ENCODE measurements at regions not wholly inside any gene's neighbourhood (a gene's known extent, or its start where the extent isn't known, plus 50 kb on each side); places are given as distances from the start of the nearest gene placed in this dataset.

DNA sequence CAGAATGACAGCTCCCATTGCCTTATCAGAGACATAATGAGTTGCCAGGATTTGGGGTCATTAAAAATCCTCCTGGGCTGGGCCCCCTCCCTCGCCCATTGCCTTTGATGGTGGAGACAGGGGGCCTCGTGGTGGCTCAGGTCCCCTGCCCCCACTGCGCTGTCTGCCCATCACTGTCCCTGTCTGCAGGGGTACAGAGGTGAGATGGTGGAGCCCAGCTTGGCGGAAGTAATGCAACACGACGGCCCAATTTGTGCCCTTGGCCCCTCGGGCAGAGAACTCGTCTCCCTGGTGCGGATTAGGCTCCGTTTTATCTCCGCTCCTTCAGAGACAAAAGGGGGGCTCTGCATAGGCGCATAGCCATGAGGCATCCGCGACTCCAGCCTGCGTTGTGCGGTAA, 152.4 kb upstream of the UNC5B start:
- intact Hi-C loops (cut with micrococcal nuclease; ENCODE audit: unreplicated experiment), result no loop called here
- POLR2A ChIA-PET, result no interaction called here
- TF ChIP-seq, protein P1, sequence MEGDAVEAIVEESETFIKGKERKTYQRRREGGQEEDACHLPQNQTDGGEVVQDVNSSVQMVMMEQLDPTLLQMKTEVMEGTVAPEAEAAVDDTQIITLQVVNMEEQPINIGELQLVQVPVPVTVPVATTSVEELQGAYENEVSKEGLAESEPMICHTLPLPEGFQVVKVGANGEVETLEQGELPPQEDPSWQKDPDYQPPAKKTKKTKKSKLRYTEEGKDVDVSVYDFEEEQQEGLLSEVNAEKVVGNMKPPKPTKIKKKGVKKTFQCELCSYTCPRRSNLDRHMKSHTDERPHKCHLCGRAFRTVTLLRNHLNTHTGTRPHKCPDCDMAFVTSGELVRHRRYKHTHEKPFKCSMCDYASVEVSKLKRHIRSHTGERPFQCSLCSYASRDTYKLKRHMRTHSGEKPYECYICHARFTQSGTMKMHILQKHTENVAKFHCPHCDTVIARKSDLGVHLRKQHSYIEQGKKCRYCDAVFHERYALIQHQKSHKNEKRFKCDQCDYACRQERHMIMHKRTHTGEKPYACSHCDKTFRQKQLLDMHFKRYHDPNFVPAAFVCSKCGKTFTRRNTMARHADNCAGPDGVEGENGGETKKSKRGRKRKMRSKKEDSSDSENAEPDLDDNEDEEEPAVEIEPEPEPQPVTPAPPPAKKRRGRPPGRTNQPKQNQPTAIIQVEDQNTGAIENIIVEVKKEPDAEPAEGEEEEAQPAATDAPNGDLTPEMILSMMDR (IDR thresholded peaks at IDR 0.05), result no peak
- TF ChIP-seq TCF7L2 (IDR thresholded peaks at IDR 0.05; ENCODE audit: low read depth, low read length), result no peak
- TF ChIP-seq, protein P2, sequence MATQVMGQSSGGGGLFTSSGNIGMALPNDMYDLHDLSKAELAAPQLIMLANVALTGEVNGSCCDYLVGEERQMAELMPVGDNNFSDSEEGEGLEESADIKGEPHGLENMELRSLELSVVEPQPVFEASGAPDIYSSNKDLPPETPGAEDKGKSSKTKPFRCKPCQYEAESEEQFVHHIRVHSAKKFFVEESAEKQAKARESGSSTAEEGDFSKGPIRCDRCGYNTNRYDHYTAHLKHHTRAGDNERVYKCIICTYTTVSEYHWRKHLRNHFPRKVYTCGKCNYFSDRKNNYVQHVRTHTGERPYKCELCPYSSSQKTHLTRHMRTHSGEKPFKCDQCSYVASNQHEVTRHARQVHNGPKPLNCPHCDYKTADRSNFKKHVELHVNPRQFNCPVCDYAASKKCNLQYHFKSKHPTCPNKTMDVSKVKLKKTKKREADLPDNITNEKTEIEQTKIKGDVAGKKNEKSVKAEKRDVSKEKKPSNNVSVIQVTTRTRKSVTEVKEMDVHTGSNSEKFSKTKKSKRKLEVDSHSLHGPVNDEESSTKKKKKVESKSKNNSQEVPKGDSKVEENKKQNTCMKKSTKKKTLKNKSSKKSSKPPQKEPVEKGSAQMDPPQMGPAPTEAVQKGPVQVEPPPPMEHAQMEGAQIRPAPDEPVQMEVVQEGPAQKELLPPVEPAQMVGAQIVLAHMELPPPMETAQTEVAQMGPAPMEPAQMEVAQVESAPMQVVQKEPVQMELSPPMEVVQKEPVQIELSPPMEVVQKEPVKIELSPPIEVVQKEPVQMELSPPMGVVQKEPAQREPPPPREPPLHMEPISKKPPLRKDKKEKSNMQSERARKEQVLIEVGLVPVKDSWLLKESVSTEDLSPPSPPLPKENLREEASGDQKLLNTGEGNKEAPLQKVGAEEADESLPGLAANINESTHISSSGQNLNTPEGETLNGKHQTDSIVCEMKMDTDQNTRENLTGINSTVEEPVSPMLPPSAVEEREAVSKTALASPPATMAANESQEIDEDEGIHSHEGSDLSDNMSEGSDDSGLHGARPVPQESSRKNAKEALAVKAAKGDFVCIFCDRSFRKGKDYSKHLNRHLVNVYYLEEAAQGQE (IDR thresholded peaks at IDR 0.05; ENCODE audit: insufficient read depth in 1 of 2, low read depth in 2 of 2, low read length in 1 of 2), result no peak
- no peak for TF ChIP-seq POLR2AphosphoS5 (IDR thresholded peaks at IDR 0.05; ENCODE audit: low read depth, low read length)
- TF ChIP-seq SIN3A (IDR thresholded peaks at IDR 0.05; ENCODE audit: borderline replicate concordance, insufficient read depth, low read depth, low read length), result no peak
- no peak for DNase-seq (ENCODE audit: low read depth, low spot score)
- no peaks in the 10 kb centered on the region for H3K9me3 ChIP-seq (ENCODE audit: control insufficient read depth, insufficient read depth, low read depth, low read length)
- H3K27me3 ChIP-seq (ENCODE audit: control insufficient read depth, insufficient read depth, low read length), result peaks cover 13% of the 10 kb centered on the region
- CTCF ChIA-PET, result no interaction called here
- BruUV-seq (replicated peaks), result no TSS peak
- no peaks in the 10 kb centered on the region; the same call in 1 of the 2 replicates for H3K4me1 ChIP-seq (ENCODE audit: control insufficient read depth, insufficient read depth, low read length)
- H3K36me3 ChIP-seq (ENCODE audit: control insufficient read depth, insufficient read depth, low read length), result no peaks in the 10 kb centered on the region
- ATAC-seq, result no peak
- in situ Hi-C loops (cut with HindIII; ENCODE audit: low pct_unique_long_range_greater_than_20kb, low sequenced_read_pairs), result no loop called here
- H3K4me3 ChIP-seq (ENCODE audit: low read depth in 2 of 2, low read length in 2 of 2), result no peak overlapping the region
- H3K27ac ChIP-seq (ENCODE audit: low read length), result no peak overlapping the region

DNA sequence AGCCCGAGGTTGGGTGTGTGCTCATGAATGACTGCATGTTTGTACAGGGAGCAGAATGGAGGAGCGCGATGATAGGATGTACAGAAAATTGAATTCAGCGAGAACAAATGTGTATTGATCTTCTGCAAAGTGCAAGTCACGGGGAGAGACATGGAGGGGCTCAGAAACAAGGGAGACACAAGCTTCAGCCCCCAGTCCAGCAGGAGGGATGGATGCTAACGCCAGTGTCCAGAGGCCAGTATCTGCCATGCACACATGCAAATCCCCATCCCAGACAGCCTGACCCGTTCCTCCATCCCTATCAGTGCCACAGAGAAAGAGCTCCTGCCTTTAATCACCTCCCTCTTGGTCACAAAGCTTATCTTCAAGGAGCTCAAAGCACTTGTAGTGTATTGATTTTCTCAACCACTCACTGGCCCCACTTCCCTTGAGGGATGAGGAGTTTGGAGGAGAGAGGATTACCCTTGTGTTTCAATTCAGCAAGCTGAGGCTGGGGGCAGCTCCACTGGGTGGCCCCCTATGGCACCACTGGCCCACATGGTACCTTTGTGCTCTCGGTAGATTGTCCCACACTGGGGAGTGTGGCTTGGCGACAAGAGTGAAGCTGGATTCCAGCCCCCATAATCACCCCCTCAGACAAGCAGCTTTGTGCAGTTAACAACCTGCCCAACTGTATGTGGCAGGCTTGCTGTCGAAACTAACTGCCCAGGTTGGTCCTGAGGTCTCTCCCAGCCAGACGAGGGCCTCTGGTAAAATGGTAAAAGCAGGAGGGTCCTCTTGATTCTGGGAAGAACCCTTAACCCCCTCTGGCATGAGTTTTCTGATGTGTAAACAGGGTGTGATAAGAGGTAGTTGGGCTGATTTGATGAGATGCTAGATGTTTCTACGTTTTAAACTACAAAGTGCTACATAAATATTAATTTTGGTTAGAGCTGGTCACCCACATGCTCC, 151.6 kb upstream of the UNC5B start:
- TF ChIP-seq, protein P1 (IDR thresholded peaks at IDR 0.05), result no peak
- DNase-seq (ENCODE audit: low read depth, low spot score), result no peak
- intact Hi-C loops (cut with micrococcal nuclease; ENCODE audit: unreplicated experiment) (no loop called here), in situ Hi-C loops (cut with HindIII; ENCODE audit: low pct_unique_long_range_greater_than_20kb, low sequenced_read_pairs) (no loop called here)
- Histone ChIP-seq H3K4me1 (ENCODE audit: control insufficient read depth, insufficient read depth, low read length) (no peaks in the 10 kb centered on the region; the same call in 1 of the 2 replicates), H3K9me3 (ENCODE audit: control insufficient read depth, insufficient read depth, low read depth, low read length) (no peaks in the 10 kb centered on the region), H3K27me3 (ENCODE audit: control insufficient read depth, insufficient read depth, low read length) (peaks cover 9% of the 10 kb centered on the region), H3K27ac (ENCODE audit: low read length) (no peak overlapping the region), H3K4me3 (ENCODE audit: low read depth in 2 of 2, low read length in 2 of 2) (no peak overlapping the region), H3K36me3 (ENCODE audit: control insufficient read depth, insufficient read depth, low read length) (no peaks in the 10 kb centered on the region)
- BruUV-seq (replicated peaks), result no TSS peak
- CTCF ChIA-PET, result no interaction called here
- POLR2A ChIA-PET, result interaction anchor here (0.6 kb wide), 1 partner anchor 119 kb away, joined by 7 read pairs; no protein-coding TSS in a partner anchor
- ATAC-seq, result no peak

Data from Panc1 (cell line).